ENCODE measurements at regions not wholly inside any gene's neighbourhood (a gene's known extent, or its start where the extent isn't known, plus 50 kb on each side); places are given as distances from the start of the nearest gene placed in this dataset.

- no peak for ATAC-seq
- Histone ChIP-seq H3K9me3 (no peaks in the 10 kb centered on the region), H3K4me3 (no peak overlapping the region), H3K27me3 (no peaks in the 10 kb centered on the region), H3K36me3 (no peaks in the 10 kb centered on the region), H3K27ac (no peak overlapping the region), H3K4me1 (no peaks in the 10 kb centered on the region)
- no peak for DNase-seq
- TF ChIP-seq POLR2A (IDR thresholded peaks at IDR 0.05) = no peak
- no peak for TF ChIP-seq CTCF (IDR thresholded peaks at IDR 0.05 in 4 of 5, conservative IDR thresholded peaks at IDR 0.05 in 1 of 5)
- intact Hi-C loops (cut with DNase I; ENCODE audit: low total_unique reads) = no loop called here
- in situ Hi-C loops (cut with MboI; ENCODE audit: low sequenced_read_pairs in 4 of 4) = no loop called here
Observed at GRCh38 chr4:180394312-180394711, 1848.9 kb upstream of the TENM3 start.

GRCh38 chr4:180394730-180395129, 1848.5 kb upstream of the TENM3 start:
- Histone ChIP-seq H3K27ac (no peak overlapping the region), H3K27me3 (no peaks in the 10 kb centered on the region), H3K4me3 (no peak overlapping the region), H3K4me1 (no peaks in the 10 kb centered on the region), H3K9me3 (no peaks in the 10 kb centered on the region), H3K36me3 (no peaks in the 10 kb centered on the region)
- TF ChIP-seq CTCF (IDR thresholded peaks at IDR 0.05 in 4 of 5, conservative IDR thresholded peaks at IDR 0.05 in 1 of 5) (no peak), POLR2A (IDR thresholded peaks at IDR 0.05) (no peak)
- DNase-seq (no peak), ATAC-seq (no peak)
- intact Hi-C loops (cut with DNase I; ENCODE audit: low total_unique reads) (no loop called here), in situ Hi-C loops (cut with MboI; ENCODE audit: low sequenced_read_pairs in 4 of 4) (no loop called here)

DNA sequence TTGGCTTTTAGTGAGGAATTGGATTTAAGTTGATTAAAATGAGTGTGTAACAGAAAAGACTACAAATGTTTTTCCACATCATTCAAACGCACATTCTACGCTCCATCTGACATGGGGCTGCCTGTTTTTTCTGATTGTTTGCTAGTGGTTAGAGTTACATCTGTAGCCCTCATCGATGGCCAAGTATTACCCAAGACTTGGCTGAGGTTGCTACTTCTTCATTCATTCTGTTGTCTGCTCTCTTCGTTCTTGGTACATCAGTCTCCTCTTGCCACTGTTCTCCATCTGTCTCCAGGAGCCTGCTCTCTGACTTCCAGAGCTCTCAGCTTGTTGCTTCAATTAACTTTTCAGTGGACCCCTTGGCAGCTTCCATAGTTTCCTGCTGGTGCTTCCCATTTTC, 1844.6 kb upstream of the TENM3 start:
- H3K4me1 ChIP-seq = no peaks in the 10 kb centered on the region
- H3K4me3 ChIP-seq = no peak overlapping the region
- no peaks in the 10 kb centered on the region for H3K27me3 ChIP-seq
- ATAC-seq (no peak), DNase-seq (no peak)
- in situ Hi-C loops (cut with MboI; ENCODE audit: low sequenced_read_pairs in 4 of 4) (no loop called here), intact Hi-C loops (cut with DNase I; ENCODE audit: low total_unique reads) (no loop called here)
- H3K27ac ChIP-seq = no peak overlapping the region
- no peaks in the 10 kb centered on the region for H3K9me3 ChIP-seq
- H3K36me3 ChIP-seq = no peaks in the 10 kb centered on the region
- no peak for TF ChIP-seq CTCF (IDR thresholded peaks at IDR 0.05 in 4 of 5, conservative IDR thresholded peaks at IDR 0.05 in 1 of 5)
- no peak for TF ChIP-seq POLR2A (IDR thresholded peaks at IDR 0.05)

DNA sequence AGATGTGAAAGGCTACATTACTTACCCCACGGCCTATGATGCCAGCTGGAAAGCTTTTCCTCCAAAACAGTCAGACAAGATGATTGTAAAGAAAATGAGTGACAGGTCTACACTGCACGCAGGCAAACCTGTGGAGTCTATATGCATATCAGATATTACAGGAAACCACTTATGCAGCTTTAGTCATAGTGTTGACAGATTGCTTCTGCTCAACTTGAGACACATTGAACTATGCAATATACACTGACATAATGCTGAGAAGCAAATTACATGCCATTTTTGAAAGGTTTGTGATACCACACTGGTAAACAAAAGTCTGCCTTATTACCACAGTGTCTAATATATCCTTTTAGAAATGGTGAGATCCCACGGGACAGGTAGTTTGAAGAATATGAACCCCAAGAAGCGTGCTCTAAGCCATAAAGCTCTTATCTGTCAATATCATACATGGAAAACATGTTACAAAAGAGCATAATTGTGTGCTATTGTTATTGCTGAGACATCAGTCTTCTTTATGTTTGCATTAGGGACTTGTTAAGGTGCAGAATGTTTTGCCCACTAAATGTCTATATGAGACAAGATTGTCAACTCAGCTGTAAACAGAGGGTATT, 1835.8 kb upstream of the TENM3 start:
- H3K9me3 ChIP-seq = no peaks in the 10 kb centered on the region

More for the DNA sequence above, 1835.8 kb upstream of the TENM3 start:
- Histone ChIP-seq H3K27me3 (no peaks in the 10 kb centered on the region), H3K36me3 (no peaks in the 10 kb centered on the region), H3K27ac (no peak overlapping the region), H3K4me1 (no peaks in the 10 kb centered on the region), H3K4me3 (no peak overlapping the region)
- ATAC-seq = no peak
- TF ChIP-seq CTCF (IDR thresholded peaks at IDR 0.05 in 4 of 5, conservative IDR thresholded peaks at IDR 0.05 in 1 of 5) (no peak), POLR2A (IDR thresholded peaks at IDR 0.05) (no peak)
- in situ Hi-C loops (cut with MboI; ENCODE audit: low sequenced_read_pairs in 4 of 4) = no loop called here
- intact Hi-C loops (cut with DNase I; ENCODE audit: low total_unique reads) = no loop called here
- no peak for DNase-seq

Measured in gastrocnemius medialis (tissue), 4 donors.